ENCODE measurements at regions not wholly inside any gene's neighbourhood (a gene's known extent, or its start where the extent isn't known, plus 50 kb on each side); places are given as distances from the start of the nearest gene placed in this dataset.

GRCh38 chr4:153063490-153063889 is 127.4 kb downstream of the FHDC1 start:
- TF ChIP-seq, protein P1, sequence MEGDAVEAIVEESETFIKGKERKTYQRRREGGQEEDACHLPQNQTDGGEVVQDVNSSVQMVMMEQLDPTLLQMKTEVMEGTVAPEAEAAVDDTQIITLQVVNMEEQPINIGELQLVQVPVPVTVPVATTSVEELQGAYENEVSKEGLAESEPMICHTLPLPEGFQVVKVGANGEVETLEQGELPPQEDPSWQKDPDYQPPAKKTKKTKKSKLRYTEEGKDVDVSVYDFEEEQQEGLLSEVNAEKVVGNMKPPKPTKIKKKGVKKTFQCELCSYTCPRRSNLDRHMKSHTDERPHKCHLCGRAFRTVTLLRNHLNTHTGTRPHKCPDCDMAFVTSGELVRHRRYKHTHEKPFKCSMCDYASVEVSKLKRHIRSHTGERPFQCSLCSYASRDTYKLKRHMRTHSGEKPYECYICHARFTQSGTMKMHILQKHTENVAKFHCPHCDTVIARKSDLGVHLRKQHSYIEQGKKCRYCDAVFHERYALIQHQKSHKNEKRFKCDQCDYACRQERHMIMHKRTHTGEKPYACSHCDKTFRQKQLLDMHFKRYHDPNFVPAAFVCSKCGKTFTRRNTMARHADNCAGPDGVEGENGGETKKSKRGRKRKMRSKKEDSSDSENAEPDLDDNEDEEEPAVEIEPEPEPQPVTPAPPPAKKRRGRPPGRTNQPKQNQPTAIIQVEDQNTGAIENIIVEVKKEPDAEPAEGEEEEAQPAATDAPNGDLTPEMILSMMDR (IDR thresholded peaks at IDR 0.05) = no peak
- no peak for TF ChIP-seq POLR2A (IDR thresholded peaks at IDR 0.05)

Data from adrenal gland (tissue), 5 donors.